ENCODE measurements at regions not wholly inside any gene's neighbourhood (a gene's known extent, or its start where the extent isn't known, plus 50 kb on each side); places are given as distances from the start of the nearest gene placed in this dataset.
"Not testable (repeated sequence)": the region's sequence is repeated elsewhere in the genome, so short reads cannot be mapped to it uniquely, and the experiment has no call there.

DNA sequence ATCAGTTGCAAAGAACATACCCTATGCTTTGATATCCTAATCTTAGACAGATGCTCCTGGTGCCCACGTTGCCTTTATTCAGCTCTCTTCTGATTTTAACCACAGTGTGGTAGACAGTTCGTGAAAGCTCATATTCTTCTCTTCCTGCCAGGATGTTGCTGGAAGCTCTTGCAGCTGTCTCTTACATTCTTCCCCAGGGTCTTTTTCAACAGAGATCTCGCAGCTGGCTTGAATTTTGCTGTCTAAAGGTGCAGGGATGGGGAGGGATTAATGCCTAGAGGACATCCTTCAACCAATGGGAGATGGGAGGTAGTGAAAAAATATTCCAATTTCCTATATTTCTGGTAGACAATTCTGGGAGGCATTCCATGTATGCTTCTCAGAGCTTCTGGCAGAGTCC is 150.0 kb upstream of the APP start:
- DNase-seq, result no peak

- no peak for DNase-seq
Measured at GRCh38 chr21:26307640-26308039, 137.1 kb upstream of the APP start.

- DNase-seq, result no peak
Measured at GRCh38 chr21:26297851-26298250, 127.3 kb upstream of the APP start.

DNA sequence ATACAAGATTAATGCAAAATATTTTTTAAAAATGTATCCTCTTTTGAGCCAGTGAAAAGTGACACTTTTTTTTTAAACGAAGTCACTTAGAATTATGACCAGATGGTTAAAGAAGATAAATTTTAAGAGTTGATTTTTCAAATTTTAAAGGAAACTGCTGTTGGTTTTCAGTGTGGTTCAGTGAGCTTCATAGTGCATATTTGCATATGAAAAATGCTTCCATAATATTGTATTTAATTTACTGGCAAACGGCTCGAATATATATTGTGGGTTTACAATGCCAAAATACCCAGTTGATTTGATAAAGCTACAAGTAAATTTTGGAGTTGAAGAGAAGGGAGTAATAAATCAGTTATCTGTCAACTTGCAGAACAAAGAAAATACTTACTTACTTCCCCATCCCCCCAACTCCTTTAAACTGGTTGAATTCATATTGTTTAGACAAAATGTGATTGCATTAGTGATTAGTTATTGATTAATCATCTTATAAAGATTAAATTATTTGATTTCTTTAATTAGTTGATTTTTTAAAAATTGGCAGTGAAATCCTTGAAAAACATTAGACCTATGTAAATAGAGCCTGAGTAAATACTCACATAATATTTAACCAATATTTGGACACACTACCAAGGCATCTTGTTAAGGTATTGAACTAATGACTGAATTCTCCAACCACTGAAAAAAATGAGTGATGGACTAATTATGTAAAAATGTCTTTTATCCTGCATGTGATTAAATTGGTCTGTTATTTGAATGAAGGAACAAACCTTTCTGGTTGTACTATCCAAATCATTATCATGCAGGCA is 122.8 kb upstream of the APP start:
- DNase-seq, result no peak

DNA sequence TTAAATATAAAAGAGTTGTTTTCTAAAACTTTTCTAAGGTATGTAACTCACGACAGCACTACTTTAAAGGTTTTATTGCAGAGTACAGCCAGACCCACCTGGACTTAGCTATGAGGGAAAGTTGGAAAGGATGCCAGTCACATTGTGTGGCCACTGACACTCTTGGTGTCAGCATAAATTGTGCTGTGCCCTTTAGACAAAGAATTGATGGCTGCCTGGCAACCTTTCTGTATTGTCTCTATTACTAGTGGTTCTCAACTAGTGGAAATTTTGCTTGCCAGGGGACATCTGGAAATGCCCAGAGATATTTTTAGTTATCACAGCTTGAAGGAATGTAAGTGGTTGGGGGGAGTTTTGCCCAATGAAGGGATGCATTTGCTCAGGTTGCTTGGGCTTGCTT is 117.5 kb upstream of the APP start:
- no peak for DNase-seq

GRCh38 chr21:26284531-26284930 is 114.0 kb upstream of the APP start:
- no peak for DNase-seq

DNA sequence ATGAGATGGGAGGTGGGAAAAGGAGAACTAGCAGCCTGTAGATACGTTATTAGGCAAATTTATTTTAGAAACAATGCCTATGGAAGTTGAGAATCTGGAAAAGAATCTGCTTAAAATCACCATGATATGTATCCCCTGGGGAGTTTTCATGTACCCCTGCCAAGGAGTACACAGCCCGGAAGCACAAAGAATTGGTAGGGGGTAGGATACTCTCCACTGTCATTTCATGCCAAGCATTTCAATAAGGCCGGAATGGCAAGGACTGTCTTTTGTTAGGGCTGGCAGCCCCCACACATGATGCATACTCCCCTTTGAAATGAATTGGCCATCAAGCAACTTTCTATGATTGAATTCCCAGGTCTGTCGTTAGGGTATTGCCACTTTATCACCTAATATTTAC is 111.5 kb upstream of the APP start:
- peak; percentile 30 for DNase-seq

DNA sequence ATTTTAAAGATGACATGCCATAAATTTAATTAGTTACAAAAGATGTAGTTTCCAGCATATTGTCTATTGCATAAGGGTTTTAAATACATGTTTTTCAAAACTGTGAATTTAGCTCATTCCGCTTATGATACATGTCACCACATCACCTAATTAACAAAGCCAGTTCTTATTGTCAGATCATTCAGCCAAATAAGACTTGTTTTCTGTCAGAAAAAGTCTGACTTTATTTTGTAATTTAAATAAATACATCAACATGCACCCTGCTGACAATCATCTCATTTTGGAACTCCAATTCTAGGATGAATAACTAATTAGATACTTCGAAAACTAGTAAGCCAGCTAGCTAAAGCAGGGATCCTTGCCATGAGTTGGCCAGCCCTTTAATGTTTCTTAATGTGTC is 110.9 kb upstream of the APP start:
- no peak for DNase-seq

DNA sequence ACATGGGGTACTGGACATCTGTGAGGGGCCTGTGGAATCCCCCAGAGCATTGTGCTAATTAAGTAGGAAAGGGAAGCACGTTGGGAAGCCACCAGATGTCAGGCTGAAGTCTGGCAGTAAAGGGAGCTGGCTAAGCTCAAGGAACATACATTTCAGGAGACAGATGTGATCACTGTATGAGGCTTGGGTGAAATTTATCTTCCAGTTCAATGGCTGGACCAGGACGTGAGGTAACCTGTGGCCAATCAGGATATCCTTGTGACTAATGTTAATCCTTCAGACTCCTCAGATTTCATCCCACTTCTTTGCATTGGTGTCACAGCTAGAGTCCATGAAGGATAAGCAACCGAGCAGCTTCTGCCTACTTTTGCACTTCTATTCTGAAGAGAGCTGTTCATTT is 110.2 kb upstream of the APP start:
- peak; percentile 12 for DNase-seq

GRCh38 chr21:26280148-26280547 is 109.6 kb upstream of the APP start:
- DNase-seq, result no peak

DNA sequence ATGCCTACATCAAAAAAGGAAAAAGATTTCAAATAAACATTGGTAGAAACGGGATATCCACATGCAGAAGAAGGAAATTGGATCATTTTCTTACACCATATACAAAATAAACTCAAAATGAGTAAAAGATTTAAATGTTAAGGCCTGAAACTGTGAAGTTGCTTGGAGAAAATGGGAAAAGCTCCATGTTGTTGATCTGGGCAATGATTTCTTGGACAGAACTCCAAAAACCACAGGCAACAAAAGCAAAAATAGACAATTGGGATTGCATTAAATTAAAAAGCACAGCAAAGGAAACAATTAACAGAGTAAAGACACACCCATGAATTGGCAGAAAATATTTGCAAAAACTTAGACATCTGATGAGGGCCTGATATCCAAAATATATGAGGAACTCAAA is 105.2 kb upstream of the APP start:
- DNase-seq, result no peak

DNA sequence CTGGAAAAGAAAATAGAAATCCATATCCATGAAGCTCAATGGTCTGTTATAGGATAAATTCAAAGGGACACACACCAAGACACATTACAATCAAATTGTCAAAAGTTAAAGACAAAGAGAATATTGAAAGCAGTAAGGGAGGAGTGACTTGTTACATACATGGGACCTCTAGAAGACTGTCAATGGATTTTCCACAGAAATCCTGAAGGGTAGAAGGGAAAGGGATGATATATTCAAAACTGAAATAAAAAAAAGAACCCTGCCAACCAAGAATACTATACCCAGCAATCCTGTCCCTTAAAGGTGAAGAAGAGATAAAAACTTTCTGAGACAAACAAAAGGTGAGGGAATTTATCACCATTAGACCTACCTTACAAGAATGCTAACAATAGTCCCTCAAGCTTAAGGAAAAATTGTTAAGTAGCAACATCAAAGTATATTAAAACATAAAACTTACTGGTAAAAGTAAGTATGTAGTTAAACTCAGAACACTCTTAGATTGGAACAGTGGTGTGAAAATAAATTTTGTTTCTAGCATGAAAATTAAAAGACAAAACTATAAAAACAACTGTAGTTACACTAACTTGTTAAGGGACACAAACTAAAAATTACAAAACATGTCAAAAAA is 103.2 kb upstream of the APP start:
- no peak for DNase-seq

DNA sequence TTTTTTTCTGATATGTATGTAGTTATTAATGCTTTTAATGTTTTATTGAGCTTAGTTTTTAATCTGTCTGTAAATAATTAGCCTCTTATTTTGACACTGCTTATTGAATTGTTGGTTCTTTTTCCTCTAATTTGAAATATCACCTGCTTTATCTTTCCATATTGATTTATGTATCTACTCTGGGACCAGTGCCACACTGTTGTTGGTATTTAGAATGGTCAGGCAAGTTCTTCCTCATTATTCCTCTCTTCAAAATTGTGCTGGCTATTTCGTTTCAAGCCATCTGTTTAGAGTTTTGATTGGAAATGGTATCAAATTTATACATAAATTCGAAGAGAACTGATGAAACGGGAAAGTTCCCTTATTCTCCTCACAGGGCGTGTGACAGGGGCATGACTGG is 96.8 kb upstream of the APP start:
- no peak for DNase-seq

GRCh38 chr21:26246073-26246472 is 75.5 kb upstream of the APP start:
- DNase-seq, result no peak

GRCh38 chr21:26245428-26245827 is 74.9 kb upstream of the APP start:
- DNase-seq, result no peak

DNA sequence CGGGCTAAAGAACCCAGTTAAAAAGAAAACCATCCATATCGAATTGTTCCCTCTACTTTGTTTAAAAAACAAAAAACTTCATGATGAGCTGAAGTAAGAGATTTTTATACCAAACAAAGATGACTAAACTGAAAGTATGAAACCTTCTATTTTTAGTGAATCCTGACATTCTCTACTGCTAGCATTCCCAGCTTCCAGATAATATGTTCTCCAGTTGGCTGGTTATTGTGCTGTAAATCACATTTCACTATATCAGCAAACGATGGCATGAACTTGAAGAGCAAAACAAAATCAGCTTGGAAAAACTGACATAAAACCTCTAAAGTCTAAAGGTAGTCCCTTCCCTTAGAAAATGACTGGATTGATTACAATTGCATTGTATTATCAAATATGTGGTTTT is 68.1 kb upstream of the APP start:
- DNase-seq, result no peak

DNA sequence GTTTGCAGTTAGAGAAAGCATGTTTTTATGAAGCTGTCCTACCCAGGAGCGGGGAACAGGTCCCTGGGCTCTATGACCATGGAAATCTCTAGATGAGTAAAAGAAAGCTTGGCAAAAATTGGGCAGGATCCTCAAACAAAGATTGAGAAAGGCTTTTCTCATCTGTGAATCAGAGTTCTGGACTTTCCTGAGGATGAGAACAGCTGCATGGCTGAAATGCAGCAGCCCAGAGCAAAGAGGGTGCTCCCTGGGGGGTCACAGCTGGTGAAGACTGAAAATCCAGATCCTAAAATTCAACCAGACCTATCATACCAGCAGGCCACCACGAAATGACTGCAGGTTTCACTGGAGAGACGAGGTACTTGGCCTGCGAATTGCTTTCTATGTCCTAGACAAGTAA is 65.7 kb upstream of the APP start:
- no peak for DNase-seq

DNA sequence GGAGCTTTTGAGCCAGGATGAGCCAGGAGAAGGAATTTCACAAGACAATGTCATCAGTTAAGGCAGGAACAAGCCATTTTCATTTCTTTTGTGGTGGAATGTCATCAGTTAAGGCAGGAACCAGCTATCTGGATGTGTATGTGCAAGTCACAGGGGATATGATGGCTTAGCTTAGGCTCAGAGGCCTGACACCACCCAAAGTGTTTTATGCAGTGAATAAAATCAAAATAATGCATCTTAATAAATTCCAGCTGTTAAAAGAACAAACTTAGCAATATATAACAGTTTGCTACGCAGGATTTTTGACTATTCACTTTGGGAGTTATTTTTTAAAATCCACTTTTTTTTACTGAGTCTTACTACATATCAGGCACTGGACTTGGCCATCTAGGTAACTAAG is 62.7 kb upstream of the APP start:
- DNase-seq, result not testable (repeated sequence)

DNA sequence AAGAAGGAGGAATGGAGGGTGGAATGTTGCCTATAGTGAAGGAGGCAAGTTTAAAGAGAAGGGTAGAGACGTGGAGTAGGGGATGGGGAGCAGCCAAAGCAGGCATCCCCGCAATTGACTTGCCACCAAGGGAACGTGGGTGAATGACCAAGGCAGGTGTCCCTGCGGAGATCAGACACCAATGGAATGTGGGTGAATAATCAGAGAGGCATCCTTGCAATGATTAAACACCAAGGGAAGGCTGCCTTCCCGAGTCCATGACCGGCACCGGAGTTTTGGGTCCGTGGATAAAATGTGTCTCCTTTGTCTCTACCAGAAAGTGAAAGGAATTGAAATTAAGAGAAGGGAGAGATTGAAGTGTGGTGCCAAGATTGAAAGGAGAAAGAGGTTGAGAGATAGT is 61.9 kb upstream of the APP start:
- not testable (repeated sequence) for DNase-seq

GRCh38 chr21:26227130-26227529 is 56.6 kb upstream of the APP start:
- no peak for DNase-seq

DNA sequence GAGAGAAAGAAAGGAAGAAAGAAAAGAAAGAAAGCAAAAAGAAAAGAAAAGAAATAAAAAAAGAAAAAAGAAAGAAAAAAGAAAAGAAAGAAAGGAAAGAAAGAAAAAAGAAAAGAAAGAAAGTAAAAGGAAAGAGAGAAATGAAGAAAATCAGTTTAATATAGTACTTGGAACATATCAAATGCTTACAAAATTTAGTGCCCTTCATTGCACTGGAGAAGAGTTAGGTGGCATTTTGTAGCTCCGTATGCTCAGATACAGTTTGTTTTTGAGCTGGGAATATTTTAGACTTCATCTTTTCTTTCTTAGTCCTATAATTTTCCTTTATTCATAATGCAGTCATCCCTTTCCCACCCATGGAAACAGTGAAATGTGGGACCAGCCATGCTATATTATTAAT is 56.2 kb upstream of the APP start:
- no peak for DNase-seq

GRCh38 chr21:26225046-26225445 is 54.5 kb upstream of the APP start:
- DNase-seq, result no peak

- no peak for DNase-seq
Measured at GRCh38 chr21:26224366-26224765, 53.8 kb upstream of the APP start.
